Kidney (tissue), 13 donors: ENCODE measurements at regions not wholly inside any gene's neighbourhood (a gene's known extent, or its start where the extent isn't known, plus 50 kb on each side); places are given as distances from the start of the nearest gene placed in this dataset.
A peak's percentile ranks its signal among the peaks of the same experiment; 100 is the strongest.

Experiments
- DNase-seq, 5 donors: peaks; one replicate each; pipeline ENCODE4 v3.0.0-alpha.2; 2013 to 2020
- FAIRE-seq: peaks from 2 replicates; lab custom pipeline; 2012; peaks lifted over from hg19 to GRCh38; lab: Jason Lieb, UNC
- H3K27ac ChIP-seq, 2 donors: one replicate each; pipeline ENCODE4 v1.7.0; 2013; ENCODE audit warnings: low read depth in 2 of 2, low read length in 2 of 2, inconsistent platforms in 1 of 2
- H3K27me3 ChIP-seq: one replicate; pipeline ENCODE4 v1.7.1; 2013; ENCODE audit warnings: low read length, inconsistent platforms; ENCODE audit not compliant: control insufficient read depth, insufficient read depth
- H3K36me3 ChIP-seq, 3 donors: one replicate each; pipeline versions ENCODE4 v1.7.0 to v1.7.1; 2013; ENCODE audit warnings: low read length in 3 of 3, control low read depth in 1 of 3, inconsistent platforms in 1 of 3; ENCODE audit not compliant: insufficient read depth in 3 of 3, control insufficient read depth in 2 of 3
- H3K4me1 ChIP-seq, 3 donors: one replicate each; pipeline versions ENCODE4 v1.7.0 to v1.7.1; 2013; ENCODE audit warnings: low read length in 3 of 3, inconsistent platforms in 1 of 3, low read depth in 1 of 3; ENCODE audit not compliant: control insufficient read depth in 2 of 3, insufficient read depth in 2 of 3
- H3K4me3 ChIP-seq, 3 donors: one replicate each; pipeline versions ENCODE4 v1.7.0 to v1.8.1; 2013; ENCODE audit warnings: low read length in 3 of 3, control low read depth in 1 of 3, inconsistent platforms in 1 of 3
- H3K9ac ChIP-seq, 3 donors: one replicate each; pipeline versions ENCODE4 v1.7.0 to v1.7.1; 2013; ENCODE audit warnings: low read length in 3 of 3, control low read depth in 1 of 3, inconsistent platforms in 1 of 3
- H3K9me3 ChIP-seq, 3 donors: one replicate each; pipeline versions ENCODE4 v1.7.0 to v1.7.1; 2013; ENCODE audit warnings: low read length in 3 of 3, control low read depth in 1 of 3, inconsistent platforms in 1 of 3; ENCODE audit not compliant: control insufficient read depth in 2 of 3, insufficient read depth in 1 of 3
- intact Hi-C: fragments of 100-400 bp; cut with DNase I; formaldehyde crosslinking; loops from one replicate; pipeline ENCODE4 v1.11.1; 2022
- TF ChIP-seq, protein P1 (sequence below): IDR thresholded peaks from 3 replicates; pipeline ENCODE4 v1.5.1; 2012; ENCODE audit warnings: mild to moderate bottlenecking, moderate library complexity, borderline replicate concordance; ENCODE audit not compliant: insufficient read depth; ENCODE audit errors: extremely low read depth
- donor health status: control.
- donor health status: control.
- donor health status: control.
- donor health status: control.
- donor health status: control.
- donor health status: DM: yes; HTN: yes; CAD: no.
- donor health status: Normal renal cell carcinoma (clear cell type).

GRCh38 chr16:50979806-50980620, 171.1 kb downstream of the SALL1 start:
- DNase-seq = no peak
- no peak for FAIRE-seq
- H3K9me3 ChIP-seq = no peaks in the 10 kb centered on the region
- no peak overlapping the region for H3K9ac ChIP-seq
- H3K4me1 ChIP-seq = no peaks in the 10 kb centered on the region
- no peaks in the 10 kb centered on the region for H3K36me3 ChIP-seq
- no peak overlapping the region for H3K4me3 ChIP-seq
- TF ChIP-seq, protein P1, sequence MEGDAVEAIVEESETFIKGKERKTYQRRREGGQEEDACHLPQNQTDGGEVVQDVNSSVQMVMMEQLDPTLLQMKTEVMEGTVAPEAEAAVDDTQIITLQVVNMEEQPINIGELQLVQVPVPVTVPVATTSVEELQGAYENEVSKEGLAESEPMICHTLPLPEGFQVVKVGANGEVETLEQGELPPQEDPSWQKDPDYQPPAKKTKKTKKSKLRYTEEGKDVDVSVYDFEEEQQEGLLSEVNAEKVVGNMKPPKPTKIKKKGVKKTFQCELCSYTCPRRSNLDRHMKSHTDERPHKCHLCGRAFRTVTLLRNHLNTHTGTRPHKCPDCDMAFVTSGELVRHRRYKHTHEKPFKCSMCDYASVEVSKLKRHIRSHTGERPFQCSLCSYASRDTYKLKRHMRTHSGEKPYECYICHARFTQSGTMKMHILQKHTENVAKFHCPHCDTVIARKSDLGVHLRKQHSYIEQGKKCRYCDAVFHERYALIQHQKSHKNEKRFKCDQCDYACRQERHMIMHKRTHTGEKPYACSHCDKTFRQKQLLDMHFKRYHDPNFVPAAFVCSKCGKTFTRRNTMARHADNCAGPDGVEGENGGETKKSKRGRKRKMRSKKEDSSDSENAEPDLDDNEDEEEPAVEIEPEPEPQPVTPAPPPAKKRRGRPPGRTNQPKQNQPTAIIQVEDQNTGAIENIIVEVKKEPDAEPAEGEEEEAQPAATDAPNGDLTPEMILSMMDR = no peak
- intact Hi-C loops = no loop called here
- H3K27me3 ChIP-seq = no peaks in the 10 kb centered on the region
- no peak overlapping the region for H3K27ac ChIP-seq

GRCh38 chr16:50977138-50977537, 173.9 kb downstream of the SALL1 start:
- Histone ChIP-seq H3K4me1 (peaks cover 0 to 2% (median 0%) of the 10 kb centered on the region in 3 donors), H3K27ac (no peak overlapping the region), H3K27me3 (no peaks in the 10 kb centered on the region), H3K9ac (no peak overlapping the region), H3K36me3 (no peaks in the 10 kb centered on the region), H3K4me3 (no peak overlapping the region), H3K9me3 (no peaks in the 10 kb centered on the region)
- FAIRE-seq = no peak
- intact Hi-C loops = no loop called here
- peak in 1 of 5 donors; percentile 52 for DNase-seq
- TF ChIP-seq, protein P1 = no peak

DNA sequence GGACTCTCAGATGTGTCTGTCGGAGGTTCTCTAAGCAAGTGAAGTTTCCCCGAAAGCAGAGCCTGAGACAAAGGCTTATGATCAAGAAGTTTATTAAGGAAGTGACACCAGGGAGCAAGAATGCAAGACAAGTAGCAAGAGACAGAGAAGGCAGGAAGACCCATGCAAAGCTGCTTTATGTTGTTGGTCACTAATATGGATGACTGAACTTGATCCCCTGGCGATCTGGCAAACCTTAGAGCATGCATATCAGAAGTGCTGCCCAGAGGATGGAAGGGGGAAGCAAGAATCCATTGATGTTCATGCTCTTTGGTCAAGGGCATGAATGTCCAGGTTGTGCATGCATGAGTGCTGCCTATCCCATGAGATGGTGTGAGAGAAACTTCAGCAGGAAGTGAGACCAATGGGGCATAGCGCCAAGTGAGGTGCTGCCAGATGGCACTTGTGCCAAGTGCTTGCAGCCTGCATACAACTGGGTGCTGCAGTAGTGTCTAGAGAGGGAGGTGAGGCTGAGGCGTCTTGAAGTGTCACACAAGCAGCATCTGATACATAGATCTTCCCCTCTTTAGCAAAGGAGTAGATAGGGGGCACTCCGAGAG, 176.5 kb downstream of the SALL1 start:
- peaks cover 0 to 3% (median 2%) of the 10 kb centered on the region in 3 donors for H3K4me1 ChIP-seq
- no peaks in the 10 kb centered on the region for H3K27me3 ChIP-seq
- H3K9me3 ChIP-seq = no peaks in the 10 kb centered on the region
- TF ChIP-seq, protein P1 = no peak
- no peak overlapping the region for H3K4me3 ChIP-seq
- H3K27ac ChIP-seq = no peak overlapping the region
- intact Hi-C loops = no loop called here
- FAIRE-seq (no peak), DNase-seq (no peak)
- no peaks in the 10 kb centered on the region for H3K36me3 ChIP-seq
- H3K9ac ChIP-seq = no peak overlapping the region
